ENCODE measurements at regions not wholly inside any gene's neighbourhood (a gene's known extent, or its start where the extent isn't known, plus 50 kb on each side); places are given as distances from the start of the nearest gene placed in this dataset.

GRCh38 chr22:49322231-49322630 lies 505.4 kb downstream of the BRD1 start:
- peak overlapping the region; percentile 45 for H4K8ac ChIP-seq (ENCODE audit: low read depth, low read length)
- H3K79me1 ChIP-seq (ENCODE audit: low read depth, low read length), result no peaks in the 10 kb centered on the region
- peaks cover 0 to 4% (median 0%) of the 10 kb centered on the region in 3 experiments for H3K27me3 ChIP-seq (ENCODE audit: control insufficient read depth in 3 of 3, insufficient read depth in 3 of 3, low read depth in 1 of 3, low read length in 3 of 3)
- no peak overlapping the region for H2AK5ac ChIP-seq (ENCODE audit: low read depth, low read length)
- no peak overlapping the region for H3K27ac ChIP-seq (replicated peaks; ENCODE audit: low read length)
- peak overlapping the region; percentile 40 for H3K18ac ChIP-seq (ENCODE audit: low read length)
- H2BK15ac ChIP-seq (ENCODE audit: low read length), result no peak overlapping the region
- no peak overlapping the region for H2BK12ac ChIP-seq (ENCODE audit: low read length)
- H3K23ac ChIP-seq (ENCODE audit: low read depth, low read length, poor library complexity), result peak overlapping the region; percentile 9
- no peak overlapping the region for H3K4ac ChIP-seq (ENCODE audit: low read length)
- peaks cover 0 to 4% of the 10 kb centered on the region in 2 donors for H3K4me1 ChIP-seq (ENCODE audit: control insufficient read depth in 2 of 2, insufficient read depth in 1 of 2, low read depth in 1 of 2, low read length in 2 of 2)
- peaks cover 0 to 3% of the 10 kb centered on the region in 2 donors for H3K9me3 ChIP-seq (replicated peaks in 1 of 2; ENCODE audit: control insufficient read depth in 2 of 2, insufficient read depth in 1 of 2, low read depth in 1 of 2, low read length in 2 of 2)
- no peak overlapping the region for H3K9ac ChIP-seq (ENCODE audit: low read depth, low read length, poor library complexity)
- H3K36me3 ChIP-seq (replicated peaks in 1 of 2; ENCODE audit: control insufficient read depth in 2 of 2, insufficient read depth in 2 of 2, low read length in 2 of 2), result no peaks in the 10 kb centered on the region
- no CpG with 5 or more reads among the region's 13 CpGs for WGBS, 2 donors (ENCODE audit: extremely low coverage in 2 of 2, insufficient read length in 2 of 2, insufficient replicate concordance in 1 of 2)
- H2AFZ ChIP-seq (ENCODE audit: low read length), result no peak overlapping the region
- H3K14ac ChIP-seq (ENCODE audit: low read length), result no peak overlapping the region
- H4K91ac ChIP-seq (ENCODE audit: low read depth, low read length, poor library complexity), result no peak overlapping the region
- H2BK120ac ChIP-seq (ENCODE audit: low read depth, low read length), result no peak overlapping the region
- no peak overlapping the region for H3K4me3 ChIP-seq (ENCODE audit: low read length in 2 of 2)
- no peak for DNase-seq (ENCODE audit: low spot score)
- H2BK5ac ChIP-seq (ENCODE audit: low read length), result no peak overlapping the region
- no peak overlapping the region for H3K4me2 ChIP-seq (ENCODE audit: insufficient read depth, low read length, poor library complexity, severe bottlenecking)

GRCh38 chr22:49321477-49322055 lies 506.1 kb downstream of the BRD1 start:
- Histone ChIP-seq H3K23ac (ENCODE audit: low read depth, low read length, poor library complexity) (no peak overlapping the region), H3K27ac (replicated peaks; ENCODE audit: low read length) (no peak overlapping the region), H3K18ac (ENCODE audit: low read length) (peak overlapping the region; percentile 45), H2BK15ac (ENCODE audit: low read length) (no peak overlapping the region), H3K4me1 (ENCODE audit: control insufficient read depth in 2 of 2, insufficient read depth in 1 of 2, low read depth in 1 of 2, low read length in 2 of 2) (peaks cover 0 to 4% of the 10 kb centered on the region in 2 donors), H2AK5ac (ENCODE audit: low read depth, low read length) (no peak overlapping the region), H4K8ac (ENCODE audit: low read depth, low read length) (peak overlapping the region; percentile 32), H4K91ac (ENCODE audit: low read depth, low read length, poor library complexity) (no peak overlapping the region), H2BK120ac (ENCODE audit: low read depth, low read length) (no peak overlapping the region), H2BK5ac (ENCODE audit: low read length) (no peak overlapping the region), H3K27me3 (ENCODE audit: control insufficient read depth in 3 of 3, insufficient read depth in 3 of 3, low read depth in 1 of 3, low read length in 3 of 3) (peaks cover 0 to 4% (median 0%) of the 10 kb centered on the region in 3 experiments), H2BK12ac (ENCODE audit: low read length) (no peak overlapping the region), H3K4me3 (ENCODE audit: low read length in 2 of 2) (no peak overlapping the region), H3K36me3 (replicated peaks in 1 of 2; ENCODE audit: control insufficient read depth in 2 of 2, insufficient read depth in 2 of 2, low read length in 2 of 2) (no peaks in the 10 kb centered on the region), H2AFZ (ENCODE audit: low read length) (no peak overlapping the region), H3K9ac (ENCODE audit: low read depth, low read length, poor library complexity) (no peak overlapping the region), H3K4me2 (ENCODE audit: insufficient read depth, low read length, poor library complexity, severe bottlenecking) (no peak overlapping the region), H3K14ac (ENCODE audit: low read length) (peak overlapping the region; percentile 31), H3K9me3 (replicated peaks in 1 of 2; ENCODE audit: control insufficient read depth in 2 of 2, insufficient read depth in 1 of 2, low read depth in 1 of 2, low read length in 2 of 2) (no peaks in the 10 kb centered on the region), H3K79me1 (ENCODE audit: low read depth, low read length) (no peaks in the 10 kb centered on the region), H3K4ac (ENCODE audit: low read length) (no peak overlapping the region)
- no CpG with 5 or more reads among the region's 33 CpGs for WGBS, 2 donors (ENCODE audit: extremely low coverage in 2 of 2, insufficient read length in 2 of 2, insufficient replicate concordance in 1 of 2)
- no peak for DNase-seq (ENCODE audit: low spot score)

GRCh38 chr22:49320714-49321476 lies 506.8 kb downstream of the BRD1 start:
- Histone ChIP-seq H3K23ac (ENCODE audit: low read depth, low read length, poor library complexity) (peak overlapping the region; percentile 49), H2AK5ac (ENCODE audit: low read depth, low read length) (no peak overlapping the region), H3K36me3 (replicated peaks in 1 of 2; ENCODE audit: control insufficient read depth in 2 of 2, insufficient read depth in 2 of 2, low read length in 2 of 2) (no peaks in the 10 kb centered on the region), H3K9me3 (replicated peaks in 1 of 2; ENCODE audit: control insufficient read depth in 2 of 2, insufficient read depth in 1 of 2, low read depth in 1 of 2, low read length in 2 of 2) (no peaks in the 10 kb centered on the region), H3K79me1 (ENCODE audit: low read depth, low read length) (no peaks in the 10 kb centered on the region), H3K14ac (ENCODE audit: low read length) (peak overlapping the region; percentile 31), H3K4ac (ENCODE audit: low read length) (no peak overlapping the region), H3K4me2 (ENCODE audit: insufficient read depth, low read length, poor library complexity, severe bottlenecking) (no peak overlapping the region), H3K4me1 (ENCODE audit: control insufficient read depth in 2 of 2, insufficient read depth in 1 of 2, low read depth in 1 of 2, low read length in 2 of 2) (peaks cover 0 to 4% of the 10 kb centered on the region in 2 donors), H3K9ac (ENCODE audit: low read depth, low read length, poor library complexity) (no peak overlapping the region), H2BK12ac (ENCODE audit: low read length) (peak overlapping the region; percentile 80), H3K27ac (replicated peaks; ENCODE audit: low read length) (no peak overlapping the region), H4K8ac (ENCODE audit: low read depth, low read length) (no peak overlapping the region), H2BK15ac (ENCODE audit: low read length) (no peak overlapping the region), H2BK120ac (ENCODE audit: low read depth, low read length) (no peak overlapping the region), H3K18ac (ENCODE audit: low read length) (peak overlapping the region; percentile 88), H2AFZ (ENCODE audit: low read length) (no peak overlapping the region), H4K91ac (ENCODE audit: low read depth, low read length, poor library complexity) (no peak overlapping the region), H3K27me3 (ENCODE audit: control insufficient read depth in 3 of 3, insufficient read depth in 3 of 3, low read depth in 1 of 3, low read length in 3 of 3) (peaks cover 0 to 4% (median 0%) of the 10 kb centered on the region in 3 experiments), H2BK5ac (ENCODE audit: low read length) (no peak overlapping the region), H3K4me3 (ENCODE audit: low read length in 2 of 2) (no peak overlapping the region)
- WGBS, 2 donors (ENCODE audit: extremely low coverage in 2 of 2, insufficient read length in 2 of 2, insufficient replicate concordance in 1 of 2), result no CpG with 5 or more reads among the region's 29 CpGs
- no peak for DNase-seq (ENCODE audit: low spot score)

GRCh38 chr22:49317369-49317768 lies 510.3 kb downstream of the BRD1 start:
- H3K27me3 ChIP-seq (ENCODE audit: control insufficient read depth in 3 of 3, insufficient read depth in 3 of 3, low read depth in 1 of 3, low read length in 3 of 3), result no peaks in the 10 kb centered on the region

More at GRCh38 chr22:49317369-49317768, 510.3 kb downstream of the BRD1 start:
- H3K4ac ChIP-seq (ENCODE audit: low read length), result no peak overlapping the region
- H3K4me2 ChIP-seq (ENCODE audit: insufficient read depth, low read length, poor library complexity, severe bottlenecking), result no peak overlapping the region
- no peak overlapping the region for H3K27ac ChIP-seq (replicated peaks; ENCODE audit: low read length)
- no peak overlapping the region for H3K4me3 ChIP-seq (ENCODE audit: low read length in 2 of 2)
- no CpG with 5 or more reads among the region's 5 CpGs for WGBS, 2 donors (ENCODE audit: extremely low coverage in 2 of 2, insufficient read length in 2 of 2, insufficient replicate concordance in 1 of 2)
- H3K9me3 ChIP-seq (replicated peaks in 1 of 2; ENCODE audit: control insufficient read depth in 2 of 2, insufficient read depth in 1 of 2, low read depth in 1 of 2, low read length in 2 of 2), result no peaks in the 10 kb centered on the region
- H3K79me1 ChIP-seq (ENCODE audit: low read depth, low read length), result no peaks in the 10 kb centered on the region
- no peak overlapping the region for H2BK5ac ChIP-seq (ENCODE audit: low read length)
- no peak overlapping the region for H2BK120ac ChIP-seq (ENCODE audit: low read depth, low read length)
- H2AK5ac ChIP-seq (ENCODE audit: low read depth, low read length), result no peak overlapping the region
- no peak for DNase-seq (ENCODE audit: low spot score)
- H3K14ac ChIP-seq (ENCODE audit: low read length), result no peak overlapping the region
- H2BK15ac ChIP-seq (ENCODE audit: low read length), result no peak overlapping the region
- no peak overlapping the region for H2BK12ac ChIP-seq (ENCODE audit: low read length)
- no peak overlapping the region for H3K9ac ChIP-seq (ENCODE audit: low read depth, low read length, poor library complexity)
- H2AFZ ChIP-seq (ENCODE audit: low read length), result no peak overlapping the region
- H4K8ac ChIP-seq (ENCODE audit: low read depth, low read length), result no peak overlapping the region
- H3K23ac ChIP-seq (ENCODE audit: low read depth, low read length, poor library complexity), result no peak overlapping the region
- H3K18ac ChIP-seq (ENCODE audit: low read length), result no peak overlapping the region
- no peak overlapping the region for H4K91ac ChIP-seq (ENCODE audit: low read depth, low read length, poor library complexity)
- H3K4me1 ChIP-seq (ENCODE audit: control insufficient read depth in 2 of 2, insufficient read depth in 1 of 2, low read depth in 1 of 2, low read length in 2 of 2), result no peaks in the 10 kb centered on the region
- no peaks in the 10 kb centered on the region for H3K36me3 ChIP-seq (replicated peaks in 1 of 2; ENCODE audit: control insufficient read depth in 2 of 2, insufficient read depth in 2 of 2, low read length in 2 of 2)
